Panc1 (cell line): ENCODE measurements at regions not wholly inside any gene's neighbourhood (a gene's known extent, or its start where the extent isn't known, plus 50 kb on each side); places are given as distances from the start of the nearest gene placed in this dataset.

ENCODE experiments used
- POLR2AphosphoS5 ChIP-seq: IDR thresholded peaks from 2 replicates; pipeline ENCODE4 v1.6.1; 2012; ENCODE audit warnings: mild to moderate bottlenecking, low read depth, low read length, moderate library complexity
- SIN3A ChIP-seq: IDR thresholded peaks from 2 replicates; pipeline ENCODE4 v1.6.1; 2012; ENCODE audit warnings: low read depth, mild to moderate bottlenecking, low read length, moderate library complexity, borderline replicate concordance; ENCODE audit not compliant: insufficient read depth
- TCF7L2 ChIP-seq: IDR thresholded peaks from 2 replicates; pipeline ENCODE4 v1.6.1; 2011; ENCODE audit warnings: mild to moderate bottlenecking, low read depth, low read length, inconsistent platforms
- TF ChIP-seq, protein P1 (sequence below): fragments of 450-650 bp; IDR thresholded peaks from 2 replicates; pipeline ENCODE4 v1.5.1; 2017; ENCODE audit warnings: mild to moderate bottlenecking
- TF ChIP-seq, protein P2 (sequence below), 2 experiments: IDR thresholded peaks; 2 replicates each; pipeline ENCODE4 v1.6.1; 2011 to 2012; ENCODE audit warnings: low read depth in 2 of 2, control low read depth in 1 of 2, low read length in 1 of 2, mild to moderate bottlenecking in 1 of 2, moderate library complexity in 1 of 2; ENCODE audit not compliant: insufficient read depth in 1 of 2

DNA sequence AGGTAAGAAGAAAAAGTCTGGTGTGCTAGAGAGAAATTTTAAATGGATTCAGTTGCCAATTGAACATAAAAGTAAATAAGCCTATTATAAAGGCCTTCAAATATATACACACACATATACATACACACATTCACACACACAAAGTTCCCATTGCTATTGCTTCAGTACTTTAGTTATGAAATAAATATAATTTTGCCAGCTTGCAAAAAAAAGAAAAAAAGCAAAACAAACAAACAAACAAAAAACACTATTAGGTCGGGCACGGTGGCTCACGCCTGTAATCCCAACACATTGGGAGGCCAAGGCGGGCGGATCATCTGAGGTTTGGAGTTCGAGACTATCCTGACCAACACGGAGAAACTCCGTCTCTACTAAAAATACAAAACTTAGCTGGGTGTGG, 80.3 kb downstream of the SPIN4 start:
- TF ChIP-seq, protein P1, sequence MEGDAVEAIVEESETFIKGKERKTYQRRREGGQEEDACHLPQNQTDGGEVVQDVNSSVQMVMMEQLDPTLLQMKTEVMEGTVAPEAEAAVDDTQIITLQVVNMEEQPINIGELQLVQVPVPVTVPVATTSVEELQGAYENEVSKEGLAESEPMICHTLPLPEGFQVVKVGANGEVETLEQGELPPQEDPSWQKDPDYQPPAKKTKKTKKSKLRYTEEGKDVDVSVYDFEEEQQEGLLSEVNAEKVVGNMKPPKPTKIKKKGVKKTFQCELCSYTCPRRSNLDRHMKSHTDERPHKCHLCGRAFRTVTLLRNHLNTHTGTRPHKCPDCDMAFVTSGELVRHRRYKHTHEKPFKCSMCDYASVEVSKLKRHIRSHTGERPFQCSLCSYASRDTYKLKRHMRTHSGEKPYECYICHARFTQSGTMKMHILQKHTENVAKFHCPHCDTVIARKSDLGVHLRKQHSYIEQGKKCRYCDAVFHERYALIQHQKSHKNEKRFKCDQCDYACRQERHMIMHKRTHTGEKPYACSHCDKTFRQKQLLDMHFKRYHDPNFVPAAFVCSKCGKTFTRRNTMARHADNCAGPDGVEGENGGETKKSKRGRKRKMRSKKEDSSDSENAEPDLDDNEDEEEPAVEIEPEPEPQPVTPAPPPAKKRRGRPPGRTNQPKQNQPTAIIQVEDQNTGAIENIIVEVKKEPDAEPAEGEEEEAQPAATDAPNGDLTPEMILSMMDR = no peak
- no peak for TF ChIP-seq POLR2AphosphoS5
- no peak for TF ChIP-seq SIN3A
- TF ChIP-seq, protein P2, sequence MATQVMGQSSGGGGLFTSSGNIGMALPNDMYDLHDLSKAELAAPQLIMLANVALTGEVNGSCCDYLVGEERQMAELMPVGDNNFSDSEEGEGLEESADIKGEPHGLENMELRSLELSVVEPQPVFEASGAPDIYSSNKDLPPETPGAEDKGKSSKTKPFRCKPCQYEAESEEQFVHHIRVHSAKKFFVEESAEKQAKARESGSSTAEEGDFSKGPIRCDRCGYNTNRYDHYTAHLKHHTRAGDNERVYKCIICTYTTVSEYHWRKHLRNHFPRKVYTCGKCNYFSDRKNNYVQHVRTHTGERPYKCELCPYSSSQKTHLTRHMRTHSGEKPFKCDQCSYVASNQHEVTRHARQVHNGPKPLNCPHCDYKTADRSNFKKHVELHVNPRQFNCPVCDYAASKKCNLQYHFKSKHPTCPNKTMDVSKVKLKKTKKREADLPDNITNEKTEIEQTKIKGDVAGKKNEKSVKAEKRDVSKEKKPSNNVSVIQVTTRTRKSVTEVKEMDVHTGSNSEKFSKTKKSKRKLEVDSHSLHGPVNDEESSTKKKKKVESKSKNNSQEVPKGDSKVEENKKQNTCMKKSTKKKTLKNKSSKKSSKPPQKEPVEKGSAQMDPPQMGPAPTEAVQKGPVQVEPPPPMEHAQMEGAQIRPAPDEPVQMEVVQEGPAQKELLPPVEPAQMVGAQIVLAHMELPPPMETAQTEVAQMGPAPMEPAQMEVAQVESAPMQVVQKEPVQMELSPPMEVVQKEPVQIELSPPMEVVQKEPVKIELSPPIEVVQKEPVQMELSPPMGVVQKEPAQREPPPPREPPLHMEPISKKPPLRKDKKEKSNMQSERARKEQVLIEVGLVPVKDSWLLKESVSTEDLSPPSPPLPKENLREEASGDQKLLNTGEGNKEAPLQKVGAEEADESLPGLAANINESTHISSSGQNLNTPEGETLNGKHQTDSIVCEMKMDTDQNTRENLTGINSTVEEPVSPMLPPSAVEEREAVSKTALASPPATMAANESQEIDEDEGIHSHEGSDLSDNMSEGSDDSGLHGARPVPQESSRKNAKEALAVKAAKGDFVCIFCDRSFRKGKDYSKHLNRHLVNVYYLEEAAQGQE (IDR thresholded peaks at IDR 0.05; ENCODE audit: insufficient read depth in 1 of 2, low read depth in 2 of 2, low read length in 1 of 2) = no peak
- no peak for TF ChIP-seq TCF7L2
